ENCODE measurements at regions not wholly inside any gene's neighbourhood (a gene's known extent, or its start where the extent isn't known, plus 50 kb on each side); places are given as distances from the start of the nearest gene placed in this dataset.

- Histone ChIP-seq H3K36me3 (ENCODE audit: control insufficient read depth, low read depth, low read length) (no peaks in the 10 kb centered on the region), H3K4me1 (ENCODE audit: control insufficient read depth, low read depth, low read length) (no peaks in the 10 kb centered on the region), H3K27ac (ENCODE audit: low read length) (no peak overlapping the region), H3K9me3 (ENCODE audit: control insufficient read depth, low read depth, low read length) (no peaks in the 10 kb centered on the region), H3K9ac (ENCODE audit: low read length) (no peak overlapping the region), H3K27me3 (ENCODE audit: control insufficient read depth, insufficient read depth, low read length) (no peaks in the 10 kb centered on the region), H3K4me3 (ENCODE audit: low read length) (no peak overlapping the region)
Measured at GRCh38 chr3:74347563-74348268, 266.7 kb downstream of the CNTN3 start.

GRCh38 chr3:74346896-74347295, 267.6 kb downstream of the CNTN3 start:
- no peaks in the 10 kb centered on the region for H3K9me3 ChIP-seq (ENCODE audit: control insufficient read depth, low read depth, low read length)
- H3K27ac ChIP-seq (ENCODE audit: low read length), result no peak overlapping the region
- H3K9ac ChIP-seq (ENCODE audit: low read length), result no peak overlapping the region
- no peaks in the 10 kb centered on the region for H3K4me1 ChIP-seq (ENCODE audit: control insufficient read depth, low read depth, low read length)
- no peak overlapping the region for H3K4me3 ChIP-seq (ENCODE audit: low read length)
- H3K27me3 ChIP-seq (ENCODE audit: control insufficient read depth, insufficient read depth, low read length), result no peaks in the 10 kb centered on the region
- no peaks in the 10 kb centered on the region for H3K36me3 ChIP-seq (ENCODE audit: control insufficient read depth, low read depth, low read length)

GRCh38 chr3:74345701-74346100, 268.8 kb downstream of the CNTN3 start:
- no peak overlapping the region for H3K27ac ChIP-seq (ENCODE audit: low read length)
- no peaks in the 10 kb centered on the region for H3K4me1 ChIP-seq (ENCODE audit: control insufficient read depth, low read depth, low read length)
- H3K9me3 ChIP-seq (ENCODE audit: control insufficient read depth, low read depth, low read length), result no peaks in the 10 kb centered on the region
- H3K36me3 ChIP-seq (ENCODE audit: control insufficient read depth, low read depth, low read length), result no peaks in the 10 kb centered on the region
- no peak overlapping the region for H3K9ac ChIP-seq (ENCODE audit: low read length)
- no peaks in the 10 kb centered on the region for H3K27me3 ChIP-seq (ENCODE audit: control insufficient read depth, insufficient read depth, low read length)
- H3K4me3 ChIP-seq (ENCODE audit: low read length), result no peak overlapping the region

- Histone ChIP-seq H3K9me3 (ENCODE audit: control insufficient read depth, low read depth, low read length) (no peaks in the 10 kb centered on the region), H3K27me3 (ENCODE audit: control insufficient read depth, insufficient read depth, low read length) (no peaks in the 10 kb centered on the region), H3K27ac (ENCODE audit: low read length) (no peak overlapping the region), H3K9ac (ENCODE audit: low read length) (no peak overlapping the region), H3K36me3 (ENCODE audit: control insufficient read depth, low read depth, low read length) (no peaks in the 10 kb centered on the region), H3K4me1 (ENCODE audit: control insufficient read depth, low read depth, low read length) (no peaks in the 10 kb centered on the region), H3K4me3 (ENCODE audit: low read length) (no peak overlapping the region)
Measured at GRCh38 chr3:74344865-74345440, 269.5 kb downstream of the CNTN3 start.

- no peaks in the 10 kb centered on the region for H3K36me3 ChIP-seq (ENCODE audit: control insufficient read depth, low read depth, low read length)
- no peaks in the 10 kb centered on the region for H3K9me3 ChIP-seq (ENCODE audit: control insufficient read depth, low read depth, low read length)
- H3K9ac ChIP-seq (ENCODE audit: low read length), result no peak overlapping the region
- no peak overlapping the region for H3K4me3 ChIP-seq (ENCODE audit: low read length)
- H3K27ac ChIP-seq (ENCODE audit: low read length), result no peak overlapping the region
- H3K4me1 ChIP-seq (ENCODE audit: control insufficient read depth, low read depth, low read length), result no peaks in the 10 kb centered on the region
- no peaks in the 10 kb centered on the region for H3K27me3 ChIP-seq (ENCODE audit: control insufficient read depth, insufficient read depth, low read length)
Measured at GRCh38 chr3:74343391-74343790, 271.1 kb downstream of the CNTN3 start.

- Histone ChIP-seq H3K27me3 (ENCODE audit: control insufficient read depth, insufficient read depth, low read length) (no peaks in the 10 kb centered on the region), H3K27ac (ENCODE audit: low read length) (no peak overlapping the region), H3K9me3 (ENCODE audit: control insufficient read depth, low read depth, low read length) (no peaks in the 10 kb centered on the region), H3K4me1 (ENCODE audit: control insufficient read depth, low read depth, low read length) (no peaks in the 10 kb centered on the region), H3K4me3 (ENCODE audit: low read length) (no peak overlapping the region), H3K9ac (ENCODE audit: low read length) (no peak overlapping the region), H3K36me3 (ENCODE audit: control insufficient read depth, low read depth, low read length) (no peaks in the 10 kb centered on the region)
Measured at GRCh38 chr3:74338998-74339397, 275.5 kb downstream of the CNTN3 start.

GRCh38 chr3:74332165-74332564, 282.3 kb downstream of the CNTN3 start:
- Histone ChIP-seq H3K9ac (ENCODE audit: low read length) (no peak overlapping the region), H3K27me3 (ENCODE audit: control insufficient read depth, insufficient read depth, low read length) (no peaks in the 10 kb centered on the region), H3K4me1 (ENCODE audit: control insufficient read depth, low read depth, low read length) (no peaks in the 10 kb centered on the region), H3K4me3 (ENCODE audit: low read length) (no peak overlapping the region), H3K36me3 (ENCODE audit: control insufficient read depth, low read depth, low read length) (no peaks in the 10 kb centered on the region), H3K27ac (ENCODE audit: low read length) (no peak overlapping the region), H3K9me3 (ENCODE audit: control insufficient read depth, low read depth, low read length) (no peaks in the 10 kb centered on the region)

GRCh38 chr3:74331711-74332110, 282.7 kb downstream of the CNTN3 start:
- Histone ChIP-seq H3K36me3 (ENCODE audit: control insufficient read depth, low read depth, low read length) (no peaks in the 10 kb centered on the region), H3K4me3 (ENCODE audit: low read length) (no peak overlapping the region), H3K27ac (ENCODE audit: low read length) (no peak overlapping the region), H3K4me1 (ENCODE audit: control insufficient read depth, low read depth, low read length) (no peaks in the 10 kb centered on the region), H3K27me3 (ENCODE audit: control insufficient read depth, insufficient read depth, low read length) (no peaks in the 10 kb centered on the region), H3K9me3 (ENCODE audit: control insufficient read depth, low read depth, low read length) (no peaks in the 10 kb centered on the region), H3K9ac (ENCODE audit: low read length) (no peak overlapping the region)

- H3K9ac ChIP-seq (ENCODE audit: low read length), result no peak overlapping the region
- H3K9me3 ChIP-seq (ENCODE audit: control insufficient read depth, low read depth, low read length), result no peaks in the 10 kb centered on the region
- H3K4me1 ChIP-seq (ENCODE audit: control insufficient read depth, low read depth, low read length), result no peaks in the 10 kb centered on the region
- H3K27ac ChIP-seq (ENCODE audit: low read length), result no peak overlapping the region
- H3K36me3 ChIP-seq (ENCODE audit: control insufficient read depth, low read depth, low read length), result no peaks in the 10 kb centered on the region
- no peaks in the 10 kb centered on the region for H3K27me3 ChIP-seq (ENCODE audit: control insufficient read depth, insufficient read depth, low read length)
- H3K4me3 ChIP-seq (ENCODE audit: low read length), result no peak overlapping the region
Measured at GRCh38 chr3:74329096-74329495, 285.4 kb downstream of the CNTN3 start.

GRCh38 chr3:74328435-74328834, 286.0 kb downstream of the CNTN3 start:
- Histone ChIP-seq H3K27ac (ENCODE audit: low read length) (no peak overlapping the region), H3K4me3 (ENCODE audit: low read length) (no peak overlapping the region), H3K9me3 (ENCODE audit: control insufficient read depth, low read depth, low read length) (no peaks in the 10 kb centered on the region), H3K36me3 (ENCODE audit: control insufficient read depth, low read depth, low read length) (no peaks in the 10 kb centered on the region), H3K9ac (ENCODE audit: low read length) (no peak overlapping the region), H3K4me1 (ENCODE audit: control insufficient read depth, low read depth, low read length) (no peaks in the 10 kb centered on the region), H3K27me3 (ENCODE audit: control insufficient read depth, insufficient read depth, low read length) (no peaks in the 10 kb centered on the region)

- H3K9me3 ChIP-seq (ENCODE audit: control insufficient read depth, low read depth, low read length), result peaks cover 4% of the 10 kb centered on the region
- no peak overlapping the region for H3K4me3 ChIP-seq (ENCODE audit: low read length)
- H3K36me3 ChIP-seq (ENCODE audit: control insufficient read depth, low read depth, low read length), result no peaks in the 10 kb centered on the region
- no peaks in the 10 kb centered on the region for H3K4me1 ChIP-seq (ENCODE audit: control insufficient read depth, low read depth, low read length)
- H3K9ac ChIP-seq (ENCODE audit: low read length), result no peak overlapping the region
- H3K27me3 ChIP-seq (ENCODE audit: control insufficient read depth, insufficient read depth, low read length), result no peaks in the 10 kb centered on the region
- no peak overlapping the region for H3K27ac ChIP-seq (ENCODE audit: low read length)
Measured at GRCh38 chr3:74315291-74315690, 299.2 kb downstream of the CNTN3 start.

GRCh38 chr3:74314696-74315095, 299.8 kb downstream of the CNTN3 start:
- H3K27ac ChIP-seq (ENCODE audit: low read length), result no peak overlapping the region
- no peak overlapping the region for H3K4me3 ChIP-seq (ENCODE audit: low read length)
- H3K36me3 ChIP-seq (ENCODE audit: control insufficient read depth, low read depth, low read length), result no peaks in the 10 kb centered on the region
- H3K9me3 ChIP-seq (ENCODE audit: control insufficient read depth, low read depth, low read length), result peaks cover 4% of the 10 kb centered on the region
- H3K4me1 ChIP-seq (ENCODE audit: control insufficient read depth, low read depth, low read length), result no peaks in the 10 kb centered on the region
- no peak overlapping the region for H3K9ac ChIP-seq (ENCODE audit: low read length)
- no peaks in the 10 kb centered on the region for H3K27me3 ChIP-seq (ENCODE audit: control insufficient read depth, insufficient read depth, low read length)

Measured in iPS-18a (cell line).